Esophagus squamous epithelium (tissue), 4 donors: ENCODE measurements at regions not wholly inside any gene's neighbourhood (a gene's known extent, or its start where the extent isn't known, plus 50 kb on each side); places are given as distances from the start of the nearest gene placed in this dataset.

Source experiments
- CTCF ChIP-seq, 6 experiments: fragments of 450-650 bp in 4 of 6; fragments of 200-600 bp in 2 of 6; sonication (generic) in 2 of 6; IDR thresholded peaks; one replicate each; pipeline ENCODE4 v1.5.1; 2016 to 2019; ENCODE audit warnings: antibody characterized with exemption in 6 of 6, mild to moderate bottlenecking in 4 of 6, moderate library complexity in 4 of 6
- POLR2A ChIP-seq, 4 donors: fragments of 450-650 bp; IDR thresholded peaks; one replicate each; pipeline ENCODE4 v1.6.1; 2017; ENCODE audit warnings: antibody characterized with exemption in 4 of 4, mild to moderate bottlenecking in 4 of 4, moderate library complexity in 3 of 4

GRCh38 chr6:164756723-164757122, 552.7 kb downstream of the C6orf118 start:
- TF ChIP-seq CTCF (IDR thresholded peaks at IDR 0.05) (no peak), POLR2A (IDR thresholded peaks at IDR 0.05) (no peak)
